ENCODE measurements at regions not wholly inside any gene's neighbourhood (a gene's known extent, or its start where the extent isn't known, plus 50 kb on each side); places are given as distances from the start of the nearest gene placed in this dataset.

- no peak overlapping the region for H3K4me3 ChIP-seq (ENCODE audit: low read depth, low read length)
- DNase-seq (ENCODE audit: low read depth) = no peak
- TF ChIP-seq, protein P1, sequence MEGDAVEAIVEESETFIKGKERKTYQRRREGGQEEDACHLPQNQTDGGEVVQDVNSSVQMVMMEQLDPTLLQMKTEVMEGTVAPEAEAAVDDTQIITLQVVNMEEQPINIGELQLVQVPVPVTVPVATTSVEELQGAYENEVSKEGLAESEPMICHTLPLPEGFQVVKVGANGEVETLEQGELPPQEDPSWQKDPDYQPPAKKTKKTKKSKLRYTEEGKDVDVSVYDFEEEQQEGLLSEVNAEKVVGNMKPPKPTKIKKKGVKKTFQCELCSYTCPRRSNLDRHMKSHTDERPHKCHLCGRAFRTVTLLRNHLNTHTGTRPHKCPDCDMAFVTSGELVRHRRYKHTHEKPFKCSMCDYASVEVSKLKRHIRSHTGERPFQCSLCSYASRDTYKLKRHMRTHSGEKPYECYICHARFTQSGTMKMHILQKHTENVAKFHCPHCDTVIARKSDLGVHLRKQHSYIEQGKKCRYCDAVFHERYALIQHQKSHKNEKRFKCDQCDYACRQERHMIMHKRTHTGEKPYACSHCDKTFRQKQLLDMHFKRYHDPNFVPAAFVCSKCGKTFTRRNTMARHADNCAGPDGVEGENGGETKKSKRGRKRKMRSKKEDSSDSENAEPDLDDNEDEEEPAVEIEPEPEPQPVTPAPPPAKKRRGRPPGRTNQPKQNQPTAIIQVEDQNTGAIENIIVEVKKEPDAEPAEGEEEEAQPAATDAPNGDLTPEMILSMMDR (conservative IDR thresholded peaks at IDR 0.05; ENCODE audit: low read depth, low read length) = no peak
These were observed 359.3 kb upstream of the SALL3 start for GRCh38 chr18:78620326-78620725.

GRCh38 chr18:78621141-78621755 lies 358.4 kb upstream of the SALL3 start:
- no peak overlapping the region for H3K4me3 ChIP-seq (ENCODE audit: low read depth, low read length)
- no peak for DNase-seq (ENCODE audit: low read depth)
- TF ChIP-seq, protein P1 (conservative IDR thresholded peaks at IDR 0.05; ENCODE audit: low read depth, low read length) = no peak

GRCh38 chr18:78622251-78622906 lies 357.2 kb upstream of the SALL3 start:
- DNase-seq (ENCODE audit: low read depth) = no peak
- no peak overlapping the region for H3K4me3 ChIP-seq (ENCODE audit: low read depth, low read length)
- TF ChIP-seq, protein P1 (conservative IDR thresholded peaks at IDR 0.05; ENCODE audit: low read depth, low read length) = no peak

DNA sequence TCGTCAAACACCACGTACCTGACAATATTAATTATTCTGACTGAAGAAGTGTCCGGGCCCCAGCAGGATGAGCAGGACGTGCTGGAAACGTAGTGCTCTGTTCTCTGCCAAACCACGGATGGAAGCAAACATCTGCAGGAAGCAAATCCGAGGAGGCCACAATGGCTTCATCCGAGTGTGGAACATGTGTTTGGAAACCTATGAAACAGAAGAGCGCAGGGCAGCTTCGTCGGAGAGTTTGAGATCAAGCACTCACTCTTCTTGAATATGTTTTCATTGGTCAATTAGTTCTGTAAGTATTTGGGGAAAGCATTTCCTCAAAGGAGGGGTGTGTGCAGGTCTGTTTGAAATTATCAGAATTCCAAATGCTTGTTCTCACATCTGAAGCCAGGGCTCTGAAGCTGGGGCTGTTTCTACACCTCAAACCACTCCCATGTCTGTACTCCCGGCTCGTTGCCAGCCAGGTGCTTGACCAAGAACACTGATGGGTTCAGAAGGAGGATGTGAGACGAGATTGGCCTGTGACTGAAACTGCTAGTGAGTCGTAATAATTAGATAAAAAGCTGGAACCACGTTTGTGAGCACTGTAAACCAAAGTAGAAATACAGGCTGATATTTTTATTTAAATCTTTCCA lies 356.6 kb upstream of the SALL3 start:
- DNase-seq (ENCODE audit: low read depth) = no peak
- H3K4me3 ChIP-seq (ENCODE audit: low read depth, low read length) = no peak overlapping the region
- TF ChIP-seq, protein P1 (conservative IDR thresholded peaks at IDR 0.05; ENCODE audit: low read depth, low read length) = no peak

GRCh38 chr18:78624646-78625279 lies 354.9 kb upstream of the SALL3 start:
- no peak for DNase-seq (ENCODE audit: low read depth)
- no peak overlapping the region for H3K4me3 ChIP-seq (ENCODE audit: low read depth, low read length)
- TF ChIP-seq, protein P1 (conservative IDR thresholded peaks at IDR 0.05; ENCODE audit: low read depth, low read length) = no peak

- DNase-seq (ENCODE audit: low read depth) = no peak
- TF ChIP-seq, protein P1 (conservative IDR thresholded peaks at IDR 0.05; ENCODE audit: low read depth, low read length) = no peak
- no peak overlapping the region for H3K4me3 ChIP-seq (ENCODE audit: low read depth, low read length)
These were observed 353.8 kb upstream of the SALL3 start for GRCh38 chr18:78625847-78626246.
